Smooth muscle cell (in vitro differentiated cells): ENCODE measurements at regions not wholly inside any gene's neighbourhood (a gene's known extent, or its start where the extent isn't known, plus 50 kb on each side); places are given as distances from the start of the nearest gene placed in this dataset.
A peak's percentile ranks its signal among the peaks of the same experiment; 100 is the strongest.

Experiments
- DNase-seq: peaks from one replicate; lab custom pipeline; 2025; ENCODE audit not compliant: unreplicated experiment; lab: John Stamatoyannopoulos, UW
- H2AFZ ChIP-seq: fragments of 200-600 bp; sonication (generic); 2 replicates; pipeline ENCODE4 v1.6.0; 2016; ENCODE audit warnings: antibody characterized with exemption, low read depth, mild to moderate bottlenecking
- H3F3A ChIP-seq: fragments of 200-600 bp; sonication (generic); 2 replicates; pipeline ENCODE4 v1.6.0; 2017; ENCODE audit warnings: antibody characterized with exemption, low read depth
- H3K27ac ChIP-seq: fragments of 200-600 bp; sonication (generic); 2 replicates; pipeline ENCODE4 v1.5.1; 2016; ENCODE audit warnings: low read depth, mild to moderate bottlenecking
- H3K27me3 ChIP-seq: fragments of 200-600 bp; sonication (generic); 2 replicates; pipeline ENCODE4 v1.6.1; 2016; ENCODE audit warnings: low read depth, mild to moderate bottlenecking
- H3K36me3 ChIP-seq: fragments of 200-600 bp; sonication (generic); 2 replicates; pipeline ENCODE4 v1.5.1; 2016; ENCODE audit warnings: low read depth
- H3K4me1 ChIP-seq: fragments of 200-600 bp; sonication (generic); 2 replicates; pipeline ENCODE4 v1.5.1; 2016; ENCODE audit warnings: low read depth
- H3K4me2 ChIP-seq: fragments of 200-600 bp; sonication (generic); 2 replicates; pipeline ENCODE4 v1.6.0; 2016; ENCODE audit warnings: mild to moderate bottlenecking
- H3K4me3 ChIP-seq: fragments of 200-600 bp; sonication (generic); 2 replicates; pipeline ENCODE4 v1.5.1; 2016; ENCODE audit warnings: mild to moderate bottlenecking
- H3K79me2 ChIP-seq: fragments of 200-600 bp; sonication (generic); 2 replicates; pipeline ENCODE4 v1.6.0; 2016; ENCODE audit warnings: low read depth, mild to moderate bottlenecking
- H3K9ac ChIP-seq: fragments of 200-600 bp; sonication (generic); 2 replicates; pipeline ENCODE4 v1.6.0; 2016; ENCODE audit warnings: low read depth
- H3K9me3 ChIP-seq: fragments of 200-600 bp; sonication (generic); replicated peaks from 2 replicates; pipeline ENCODE4 v1.5.1; 2016; ENCODE audit warnings: low read depth
- H4K20me1 ChIP-seq: fragments of 200-600 bp; sonication (generic); 2 replicates; pipeline ENCODE4 v1.6.0; 2016; ENCODE audit warnings: low read depth
- CTCF ChIP-seq: fragments of 200-600 bp; sonication (generic); IDR thresholded peaks from 2 replicates; pipeline ENCODE4 v1.5.1; 2017; ENCODE audit warnings: borderline replicate concordance, mild to moderate bottlenecking, antibody characterized with exemption; ENCODE audit not compliant: insufficient read depth, poor library complexity, severe bottlenecking
- WGBS: methylation state at CpG from one replicate; pipeline ENCODE4 v1.1.7; 2016; ENCODE audit warnings: low lambda C conversion rate; 5-methylcytosine and 5-hydroxymethylcytosine counted together

- no peak overlapping the region for H2AFZ ChIP-seq
- no peak overlapping the region for H3K4me3 ChIP-seq
- WGBS, result 52% methylated on average over 2 of the region's 2 CpGs
- no peaks in the 10 kb centered on the region for H3K9me3 ChIP-seq
- no peak overlapping the region for H3K9ac ChIP-seq
- H3K4me2 ChIP-seq, result no peak overlapping the region
- no peaks in the 10 kb centered on the region for H3K79me2 ChIP-seq
- DNase-seq, result no peak
- peaks cover 5% of the 10 kb centered on the region for H3F3A ChIP-seq
- H3K27ac ChIP-seq, result no peak overlapping the region
- TF ChIP-seq CTCF, result no peak
- peaks cover 14% of the 10 kb centered on the region for H3K4me1 ChIP-seq
- H3K36me3 ChIP-seq, result no peaks in the 10 kb centered on the region
- no peaks in the 10 kb centered on the region for H4K20me1 ChIP-seq
- no peaks in the 10 kb centered on the region for H3K27me3 ChIP-seq
Measured at GRCh38 chr6:125537090-125537489, 212.3 kb upstream of the HEY2 start.

- DNase-seq, result no peak
- 93% methylated on average over 3 of the region's 3 CpGs for WGBS
- H3K4me2 ChIP-seq, result no peak overlapping the region
- no peaks in the 10 kb centered on the region for H3F3A ChIP-seq
- no peaks in the 10 kb centered on the region for H3K4me1 ChIP-seq
- H3K9ac ChIP-seq, result no peak overlapping the region
- no peaks in the 10 kb centered on the region for H3K9me3 ChIP-seq
- no peak overlapping the region for H3K27ac ChIP-seq
- H3K36me3 ChIP-seq, result no peaks in the 10 kb centered on the region
- H3K4me3 ChIP-seq, result no peak overlapping the region
- H3K27me3 ChIP-seq, result no peaks in the 10 kb centered on the region
- TF ChIP-seq CTCF, result no peak
- no peaks in the 10 kb centered on the region for H3K79me2 ChIP-seq
- H4K20me1 ChIP-seq, result no peaks in the 10 kb centered on the region
- H2AFZ ChIP-seq, result no peak overlapping the region
Measured at GRCh38 chr6:125539892-125540291, 209.5 kb upstream of the HEY2 start.

- WGBS, result 81% methylated on average over 1 of the region's 1 CpG
- H4K20me1 ChIP-seq, result no peaks in the 10 kb centered on the region
- H3K79me2 ChIP-seq, result no peaks in the 10 kb centered on the region
- no peak overlapping the region for H2AFZ ChIP-seq
- no peak for DNase-seq
- H3F3A ChIP-seq, result no peaks in the 10 kb centered on the region
- no peaks in the 10 kb centered on the region for H3K4me1 ChIP-seq
- no peak overlapping the region for H3K4me3 ChIP-seq
- no peaks in the 10 kb centered on the region for H3K9me3 ChIP-seq
- H3K9ac ChIP-seq, result no peak overlapping the region
- no peak for TF ChIP-seq CTCF
- no peak overlapping the region for H3K4me2 ChIP-seq
- H3K27me3 ChIP-seq, result no peaks in the 10 kb centered on the region
- H3K27ac ChIP-seq, result no peak overlapping the region
- H3K36me3 ChIP-seq, result no peaks in the 10 kb centered on the region
Measured at GRCh38 chr6:125544819-125545218, 204.6 kb upstream of the HEY2 start.

- H3K4me3 ChIP-seq, result no peak overlapping the region
- no peak overlapping the region for H3K27ac ChIP-seq
- H4K20me1 ChIP-seq, result no peaks in the 10 kb centered on the region
- H3K27me3 ChIP-seq, result no peaks in the 10 kb centered on the region
- H3K9ac ChIP-seq, result no peak overlapping the region
- TF ChIP-seq CTCF, result no peak
- WGBS, result 77% methylated on average over 5 of the region's 5 CpGs
- H3F3A ChIP-seq, result no peaks in the 10 kb centered on the region
- no peak overlapping the region for H3K4me2 ChIP-seq
- no peaks in the 10 kb centered on the region for H3K79me2 ChIP-seq
- DNase-seq, result no peak
- H3K4me1 ChIP-seq, result no peaks in the 10 kb centered on the region
- no peaks in the 10 kb centered on the region for H3K9me3 ChIP-seq
- no peaks in the 10 kb centered on the region for H3K36me3 ChIP-seq
- peak overlapping the region; percentile 43 for H2AFZ ChIP-seq
Measured at GRCh38 chr6:125546841-125547251, 202.6 kb upstream of the HEY2 start.
